ENCODE measurements at regions not wholly inside any gene's neighbourhood (a gene's known extent, or its start where the extent isn't known, plus 50 kb on each side); places are given as distances from the start of the nearest gene placed in this dataset.

DNA sequence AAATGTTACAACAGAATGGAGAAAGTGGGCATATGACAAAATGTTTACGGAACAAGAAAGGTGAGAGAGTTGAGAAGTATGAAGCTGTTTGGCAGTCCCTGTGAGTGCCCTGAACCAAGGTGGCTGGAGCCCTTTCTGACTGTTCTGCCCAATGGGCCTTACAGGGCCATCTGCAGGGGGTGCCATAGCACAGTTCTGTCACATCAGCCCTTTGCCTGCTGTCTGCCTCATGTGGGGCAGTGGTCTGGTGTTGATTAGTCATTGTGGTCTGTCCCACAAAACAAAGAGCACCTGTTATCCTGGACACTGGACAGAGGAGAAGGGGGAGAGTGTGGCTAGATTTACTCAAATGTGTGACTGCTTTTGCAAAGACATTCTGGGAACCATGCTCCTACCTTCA, 51.5 kb upstream of the OSBPL3 start:
- in situ Hi-C loops (cut with HindIII; ENCODE audit: low pct_unique_long_range_greater_than_20kb, low sequenced_read_pairs) = no loop called here
- ATAC-seq = no peak
- H3K4me3 ChIP-seq (ENCODE audit: low read depth in 2 of 2, low read length in 2 of 2) = no peak overlapping the region
- H3K4me1 ChIP-seq (ENCODE audit: control insufficient read depth, insufficient read depth, low read length) = peaks cover 5% of the 10 kb centered on the region; the same call in 1 of the 2 replicates
- no peak for DNase-seq (ENCODE audit: low read depth, low spot score)
- no peaks in the 10 kb centered on the region for H3K27me3 ChIP-seq (ENCODE audit: control insufficient read depth, insufficient read depth, low read length)
- CTCF ChIA-PET = no interaction called here
- POLR2A ChIA-PET = no interaction called here
- peaks cover 3% of the 10 kb centered on the region; the same call in 1 of the 2 replicates for H3K9me3 ChIP-seq (ENCODE audit: control insufficient read depth, insufficient read depth, low read depth, low read length)
- TF ChIP-seq TCF7L2 (IDR thresholded peaks at IDR 0.05; ENCODE audit: low read depth, low read length) (no peak), POLR2AphosphoS5 (IDR thresholded peaks at IDR 0.05; ENCODE audit: low read depth, low read length) (no peak)
- TF ChIP-seq, protein P1, sequence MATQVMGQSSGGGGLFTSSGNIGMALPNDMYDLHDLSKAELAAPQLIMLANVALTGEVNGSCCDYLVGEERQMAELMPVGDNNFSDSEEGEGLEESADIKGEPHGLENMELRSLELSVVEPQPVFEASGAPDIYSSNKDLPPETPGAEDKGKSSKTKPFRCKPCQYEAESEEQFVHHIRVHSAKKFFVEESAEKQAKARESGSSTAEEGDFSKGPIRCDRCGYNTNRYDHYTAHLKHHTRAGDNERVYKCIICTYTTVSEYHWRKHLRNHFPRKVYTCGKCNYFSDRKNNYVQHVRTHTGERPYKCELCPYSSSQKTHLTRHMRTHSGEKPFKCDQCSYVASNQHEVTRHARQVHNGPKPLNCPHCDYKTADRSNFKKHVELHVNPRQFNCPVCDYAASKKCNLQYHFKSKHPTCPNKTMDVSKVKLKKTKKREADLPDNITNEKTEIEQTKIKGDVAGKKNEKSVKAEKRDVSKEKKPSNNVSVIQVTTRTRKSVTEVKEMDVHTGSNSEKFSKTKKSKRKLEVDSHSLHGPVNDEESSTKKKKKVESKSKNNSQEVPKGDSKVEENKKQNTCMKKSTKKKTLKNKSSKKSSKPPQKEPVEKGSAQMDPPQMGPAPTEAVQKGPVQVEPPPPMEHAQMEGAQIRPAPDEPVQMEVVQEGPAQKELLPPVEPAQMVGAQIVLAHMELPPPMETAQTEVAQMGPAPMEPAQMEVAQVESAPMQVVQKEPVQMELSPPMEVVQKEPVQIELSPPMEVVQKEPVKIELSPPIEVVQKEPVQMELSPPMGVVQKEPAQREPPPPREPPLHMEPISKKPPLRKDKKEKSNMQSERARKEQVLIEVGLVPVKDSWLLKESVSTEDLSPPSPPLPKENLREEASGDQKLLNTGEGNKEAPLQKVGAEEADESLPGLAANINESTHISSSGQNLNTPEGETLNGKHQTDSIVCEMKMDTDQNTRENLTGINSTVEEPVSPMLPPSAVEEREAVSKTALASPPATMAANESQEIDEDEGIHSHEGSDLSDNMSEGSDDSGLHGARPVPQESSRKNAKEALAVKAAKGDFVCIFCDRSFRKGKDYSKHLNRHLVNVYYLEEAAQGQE (IDR thresholded peaks at IDR 0.05; ENCODE audit: insufficient read depth in 1 of 2, low read depth in 2 of 2, low read length in 1 of 2) = no peak
- no peaks in the 10 kb centered on the region for H3K36me3 ChIP-seq (ENCODE audit: control insufficient read depth, insufficient read depth, low read length)
- no TSS peak for BruUV-seq (replicated peaks)
- no peak overlapping the region for H3K27ac ChIP-seq (ENCODE audit: low read length)
- intact Hi-C loops (cut with micrococcal nuclease; ENCODE audit: unreplicated experiment) = no loop called here

GRCh38 chr7:25031007-25031406, 51.0 kb upstream of the OSBPL3 start:
- intact Hi-C loops (cut with micrococcal nuclease; ENCODE audit: unreplicated experiment) = no loop called here

More at GRCh38 chr7:25031007-25031406, 51.0 kb upstream of the OSBPL3 start:
- no peak overlapping the region for H3K4me3 ChIP-seq (ENCODE audit: low read depth in 2 of 2, low read length in 2 of 2)
- ChIA-PET CTCF (no interaction called here), POLR2A (no interaction called here)
- H3K9me3 ChIP-seq (ENCODE audit: control insufficient read depth, insufficient read depth, low read depth, low read length) = peaks cover 3% of the 10 kb centered on the region; the same call in 1 of the 2 replicates
- peaks cover 5% of the 10 kb centered on the region; the same call in 1 of the 2 replicates for H3K4me1 ChIP-seq (ENCODE audit: control insufficient read depth, insufficient read depth, low read length)
- TF ChIP-seq, protein P1 (IDR thresholded peaks at IDR 0.05; ENCODE audit: insufficient read depth in 1 of 2, low read depth in 2 of 2, low read length in 1 of 2) = no peak
- TF ChIP-seq SIN3A (IDR thresholded peaks at IDR 0.05; ENCODE audit: borderline replicate concordance, insufficient read depth, low read depth, low read length) = no peak
- TF ChIP-seq, protein P2, sequence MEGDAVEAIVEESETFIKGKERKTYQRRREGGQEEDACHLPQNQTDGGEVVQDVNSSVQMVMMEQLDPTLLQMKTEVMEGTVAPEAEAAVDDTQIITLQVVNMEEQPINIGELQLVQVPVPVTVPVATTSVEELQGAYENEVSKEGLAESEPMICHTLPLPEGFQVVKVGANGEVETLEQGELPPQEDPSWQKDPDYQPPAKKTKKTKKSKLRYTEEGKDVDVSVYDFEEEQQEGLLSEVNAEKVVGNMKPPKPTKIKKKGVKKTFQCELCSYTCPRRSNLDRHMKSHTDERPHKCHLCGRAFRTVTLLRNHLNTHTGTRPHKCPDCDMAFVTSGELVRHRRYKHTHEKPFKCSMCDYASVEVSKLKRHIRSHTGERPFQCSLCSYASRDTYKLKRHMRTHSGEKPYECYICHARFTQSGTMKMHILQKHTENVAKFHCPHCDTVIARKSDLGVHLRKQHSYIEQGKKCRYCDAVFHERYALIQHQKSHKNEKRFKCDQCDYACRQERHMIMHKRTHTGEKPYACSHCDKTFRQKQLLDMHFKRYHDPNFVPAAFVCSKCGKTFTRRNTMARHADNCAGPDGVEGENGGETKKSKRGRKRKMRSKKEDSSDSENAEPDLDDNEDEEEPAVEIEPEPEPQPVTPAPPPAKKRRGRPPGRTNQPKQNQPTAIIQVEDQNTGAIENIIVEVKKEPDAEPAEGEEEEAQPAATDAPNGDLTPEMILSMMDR (IDR thresholded peaks at IDR 0.05) = no peak
- TF ChIP-seq TCF7L2 (IDR thresholded peaks at IDR 0.05; ENCODE audit: low read depth, low read length) = no peak
- no peak for TF ChIP-seq POLR2AphosphoS5 (IDR thresholded peaks at IDR 0.05; ENCODE audit: low read depth, low read length)
- H3K27ac ChIP-seq (ENCODE audit: low read length) = no peak overlapping the region
- in situ Hi-C loops (cut with HindIII; ENCODE audit: low pct_unique_long_range_greater_than_20kb, low sequenced_read_pairs) = no loop called here
- H3K36me3 ChIP-seq (ENCODE audit: control insufficient read depth, insufficient read depth, low read length) = no peaks in the 10 kb centered on the region
- no TSS peak for BruUV-seq (replicated peaks)
- DNase-seq (ENCODE audit: low read depth, low spot score) (no peak), ATAC-seq (no peak)
- no peaks in the 10 kb centered on the region for H3K27me3 ChIP-seq (ENCODE audit: control insufficient read depth, insufficient read depth, low read length)
